NOMO-1 treated with DMSO at 0.1 percent for 48 hours (cell line): ENCODE measurements at regions not wholly inside any gene's neighbourhood (a gene's known extent, or its start where the extent isn't known, plus 50 kb on each side); places are given as distances from the start of the nearest gene placed in this dataset.

ENCODE experiments used
- DNase-seq: peaks from one replicate; lab custom pipeline; 2025; ENCODE audit not compliant: unreplicated experiment; lab: John Stamatoyannopoulos, UW

DNA sequence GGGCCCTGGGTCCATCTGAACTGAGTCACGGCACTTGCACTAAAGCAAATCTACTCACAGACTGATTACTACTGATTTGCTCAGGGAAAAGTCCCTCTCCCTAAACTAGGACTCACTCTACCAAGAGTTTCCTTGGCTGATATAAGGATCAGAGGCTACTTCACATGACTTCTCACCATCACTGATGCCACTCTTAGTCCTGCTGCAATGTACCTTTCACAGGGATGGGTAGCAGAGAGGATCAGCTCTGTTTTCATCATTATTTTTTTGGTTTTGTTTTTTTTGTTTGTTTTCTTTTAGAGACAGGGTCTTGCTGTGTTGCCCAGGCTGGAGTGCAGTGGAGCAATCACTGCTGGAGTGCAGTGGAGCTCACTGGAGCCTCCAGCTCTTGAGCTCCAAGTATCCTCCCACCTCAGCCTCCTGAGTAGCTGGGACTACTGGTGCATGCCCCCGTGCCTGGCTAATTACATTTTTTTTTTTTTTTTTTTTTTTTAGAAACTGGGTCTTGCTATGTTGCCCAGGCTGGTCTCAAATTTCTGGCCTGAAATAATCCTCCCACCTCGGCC is 200.6 kb downstream of the JCAD start:
- no peak for DNase-seq

- DNase-seq: no peak
These were observed 201.3 kb downstream of the JCAD start for GRCh38 chr10:29857843-29858701.

DNA sequence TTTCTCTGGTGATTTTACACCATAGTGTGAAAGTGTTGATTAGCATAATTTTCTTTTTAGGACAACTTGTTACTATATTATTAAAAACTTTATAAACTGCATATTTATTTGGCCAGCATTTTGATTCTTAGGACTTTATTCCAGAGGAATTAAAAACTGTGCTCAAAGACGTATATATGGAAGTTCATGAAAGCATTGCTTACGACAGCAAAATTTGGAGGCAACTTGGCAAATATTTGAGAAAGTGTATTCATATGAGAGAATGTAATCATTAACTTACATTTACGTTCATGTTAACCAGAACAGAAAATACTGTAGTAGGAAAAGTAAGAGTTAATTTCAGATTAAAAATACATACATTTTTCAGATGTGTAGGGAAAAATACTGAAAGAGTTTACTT is 203.1 kb downstream of the JCAD start:
- DNase-seq: no peak

DNA sequence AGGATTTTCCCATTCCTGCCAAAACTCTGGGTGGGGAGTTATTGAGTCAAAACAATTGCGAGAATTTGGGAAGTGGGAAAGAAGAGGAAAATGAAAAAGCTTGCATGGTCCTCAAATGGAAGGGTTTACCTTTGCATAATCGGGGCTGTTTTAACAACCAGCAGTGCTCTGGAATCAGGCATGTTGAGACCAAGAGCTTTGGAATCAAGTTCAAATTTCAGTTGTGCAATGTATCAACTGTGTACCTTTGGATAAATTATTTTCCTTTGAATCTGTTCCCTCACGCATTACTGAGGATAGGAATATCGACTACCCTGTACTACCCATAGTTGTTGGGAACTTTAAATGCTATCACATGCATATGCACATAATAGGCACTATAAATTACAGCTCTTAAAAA is 205.5 kb downstream of the JCAD start:
- DNase-seq: no peak

GRCh38 chr10:29851241-29851640 is 208.1 kb downstream of the JCAD start:
- DNase-seq: no peak

GRCh38 chr10:29850371-29850770 is 209.0 kb downstream of the JCAD start:
- DNase-seq: no peak

GRCh38 chr10:29849886-29850285 is 209.5 kb downstream of the JCAD start:
- no peak for DNase-seq

GRCh38 chr10:29849126-29849833 is 210.1 kb downstream of the JCAD start:
- DNase-seq: no peak

DNA sequence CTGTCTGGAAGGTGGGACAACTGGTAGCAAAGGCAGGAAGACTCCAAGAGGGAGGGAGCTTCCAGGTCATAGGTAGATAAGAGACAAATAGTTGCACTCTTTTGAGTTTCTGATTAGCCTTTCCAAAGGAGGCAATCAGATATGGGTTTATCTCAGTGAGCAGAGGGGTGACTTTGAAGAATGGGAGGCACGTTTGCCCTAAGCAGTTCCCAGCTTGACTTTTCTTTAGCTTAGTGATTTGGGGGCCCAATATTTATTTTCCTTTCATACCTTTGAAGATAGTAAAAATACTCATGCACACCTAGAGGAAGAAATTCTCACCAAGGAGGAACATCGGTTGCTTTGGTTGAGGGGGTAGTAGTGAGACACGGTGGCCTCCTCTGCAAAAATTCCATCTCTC is 212.1 kb upstream of the SVIL start:
- no peak for DNase-seq

DNA sequence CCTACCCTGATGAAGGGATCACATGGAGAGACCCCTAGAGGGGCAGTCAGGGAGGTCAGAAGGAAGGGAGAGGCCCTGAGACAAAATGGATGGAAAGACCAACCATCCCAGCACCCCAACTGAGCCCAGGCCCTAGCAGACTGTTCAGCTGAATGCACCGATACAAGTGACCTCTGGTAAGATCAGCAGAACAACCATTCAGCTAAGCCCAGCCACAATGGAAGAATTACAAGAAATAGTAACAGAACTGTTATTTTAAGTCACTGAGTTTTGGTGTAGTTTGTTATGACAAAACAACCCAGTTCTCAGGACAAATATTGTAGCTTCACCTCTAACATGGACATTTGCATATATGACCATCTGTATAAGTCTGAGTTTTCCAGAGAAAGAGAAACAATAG is 210.4 kb upstream of the SVIL start:
- no peak for DNase-seq

- DNase-seq: no peak
These were observed 208.4 kb upstream of the SVIL start for GRCh38 chr10:29843143-29843542.

- DNase-seq: no peak
These were observed 207.2 kb upstream of the SVIL start for GRCh38 chr10:29841724-29842649.

- DNase-seq: no peak
These were observed 205.9 kb upstream of the SVIL start for GRCh38 chr10:29840516-29841276.

DNA sequence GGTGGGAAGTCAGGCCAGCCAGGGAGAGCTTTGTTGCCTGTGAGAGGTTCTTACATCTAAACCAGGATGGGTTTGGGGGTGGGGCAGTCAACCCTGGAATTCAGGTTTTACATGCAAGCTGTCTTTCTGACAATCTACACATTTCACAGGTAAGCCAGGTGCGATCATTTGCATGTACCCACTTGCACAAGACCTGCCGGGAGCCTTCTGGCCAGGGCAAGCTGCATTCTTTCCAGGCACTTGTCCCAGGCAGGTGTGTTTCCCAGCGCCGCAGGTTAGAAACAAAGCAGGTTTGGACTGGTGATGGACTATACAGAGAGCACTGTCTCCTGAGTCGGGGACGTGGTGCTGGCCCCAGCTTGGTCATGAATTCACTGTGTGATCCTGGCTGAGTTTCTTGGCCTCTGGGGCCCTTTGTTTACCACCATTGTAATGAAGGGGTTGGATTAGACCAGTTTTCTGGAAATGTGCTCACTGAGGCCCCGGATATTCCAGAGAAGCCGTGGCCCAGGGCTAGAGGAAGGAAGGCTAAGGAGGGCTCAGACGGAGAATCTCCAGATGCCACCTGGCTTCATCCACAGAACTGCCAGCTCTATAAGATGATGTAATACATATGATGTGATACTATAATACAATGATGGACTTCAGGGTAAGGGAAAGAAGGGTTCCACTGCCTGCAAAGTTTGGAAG is 205.2 kb upstream of the SVIL start:
- no peak for DNase-seq

DNA sequence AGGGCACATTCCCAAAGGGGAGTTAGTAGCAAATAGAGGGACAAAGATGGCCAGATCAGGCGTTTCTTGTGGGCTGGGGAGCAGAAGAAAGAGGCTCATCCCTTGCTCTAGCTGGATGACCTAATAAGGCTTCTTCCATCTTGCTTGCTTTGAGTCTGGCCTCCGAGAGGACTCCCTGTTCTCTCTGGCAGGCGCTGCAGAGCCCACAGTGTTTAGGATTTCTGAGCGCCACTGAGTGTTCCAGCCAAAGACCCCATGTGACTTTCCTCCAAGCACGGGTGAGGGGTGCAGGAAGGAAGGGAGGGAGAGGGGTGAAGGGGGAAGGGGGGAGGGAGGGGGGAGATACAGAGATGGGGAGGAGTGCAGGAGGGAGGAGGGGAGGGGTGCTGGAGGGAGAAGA is 203.8 kb upstream of the SVIL start:
- no peak for DNase-seq

DNA sequence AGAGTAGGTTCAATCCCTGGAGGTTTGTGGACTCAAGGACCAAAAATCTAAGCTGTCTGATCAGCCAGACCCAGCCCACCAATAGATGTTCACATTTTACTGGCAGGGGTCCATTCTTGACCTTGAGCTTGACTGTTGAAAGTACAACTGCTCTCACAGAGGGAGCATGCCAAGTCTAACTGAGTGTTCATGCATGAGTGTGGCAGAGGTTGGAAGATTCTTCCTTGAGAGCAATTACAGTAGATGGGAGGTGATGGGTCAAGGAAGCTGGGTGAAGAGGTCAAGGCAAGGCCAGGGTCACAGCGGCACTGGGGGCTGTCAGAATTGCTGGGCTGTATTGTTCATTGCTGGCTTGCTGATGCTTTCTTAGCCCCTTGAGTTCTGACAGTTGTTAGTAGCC is 202.8 kb upstream of the SVIL start:
- DNase-seq: no peak

GRCh38 chr10:29836396-29836795 is 201.6 kb upstream of the SVIL start:
- no peak for DNase-seq

- no peak for DNase-seq
These were observed 200.3 kb upstream of the SVIL start for GRCh38 chr10:29835055-29835454.

DNA sequence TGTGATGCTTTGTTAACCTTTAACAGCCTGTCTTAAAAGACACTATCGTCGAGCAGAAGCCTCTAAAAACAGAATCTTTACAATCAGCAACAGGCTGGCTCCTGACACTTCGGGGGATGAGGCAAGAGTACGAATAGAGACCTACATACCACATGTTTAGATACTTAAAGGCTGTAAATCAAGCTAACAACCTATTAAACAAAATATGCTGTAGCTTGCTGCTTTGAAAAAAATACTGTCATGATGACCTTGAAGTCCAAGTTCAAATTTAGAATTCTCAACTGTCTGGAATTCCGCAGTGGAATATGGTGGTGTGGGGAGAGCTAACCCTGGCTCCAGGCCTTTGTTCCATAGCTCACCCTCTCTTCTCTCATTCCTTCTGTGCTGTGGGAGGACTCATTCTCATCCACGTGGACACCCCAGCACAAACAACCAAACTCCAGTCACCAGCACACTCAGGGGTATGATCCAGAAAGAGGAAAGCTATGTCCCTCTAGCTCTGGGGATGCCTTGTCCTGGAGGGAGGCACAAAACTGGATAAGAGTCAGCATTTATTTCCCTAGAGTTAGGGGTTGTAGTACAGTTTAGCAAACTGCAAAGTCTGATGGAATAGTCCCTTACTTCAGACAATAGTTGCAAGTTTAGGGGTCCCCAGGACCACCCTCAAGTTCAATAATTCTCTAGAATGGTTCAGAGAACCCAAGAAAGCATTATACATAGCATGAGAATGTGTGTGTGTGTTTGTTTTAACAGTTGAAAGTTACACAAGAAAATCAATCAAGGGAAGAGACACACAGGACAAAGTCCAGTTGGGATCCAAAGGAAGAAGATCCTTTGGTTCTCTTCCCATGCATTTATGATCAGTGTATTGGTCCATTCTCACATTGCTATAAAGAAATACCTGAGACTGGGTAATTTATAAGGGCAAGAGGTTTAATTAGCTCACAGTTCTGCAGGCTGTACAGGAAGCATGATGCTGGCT is 196.1 kb upstream of the SVIL start:
- DNase-seq: no peak
